ENCODE measurements at regions not wholly inside any gene's neighbourhood (a gene's known extent, or its start where the extent isn't known, plus 50 kb on each side); places are given as distances from the start of the nearest gene placed in this dataset.

DNA sequence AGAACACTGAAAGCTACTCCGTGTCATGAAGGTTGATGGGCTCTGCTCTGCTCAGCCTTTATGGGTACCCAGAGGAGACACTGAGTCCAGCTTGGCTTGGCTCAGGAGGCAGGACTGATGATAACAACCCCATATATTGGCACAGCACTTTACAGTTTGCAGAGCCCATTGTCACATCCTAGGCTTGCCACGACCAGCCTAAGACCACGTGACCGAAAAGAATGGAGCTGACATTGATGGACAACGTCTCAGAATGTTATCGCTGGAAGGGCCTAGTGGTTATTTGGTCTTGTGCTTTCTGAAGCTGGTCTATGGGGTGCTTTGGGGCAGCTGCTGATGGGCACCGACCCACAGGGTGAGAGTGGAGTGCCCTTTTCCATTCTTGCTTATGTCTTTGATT, 72.9 kb upstream of the RUNX3 start:
- DNase-seq (ENCODE audit: low spot score), result no peak

DNA sequence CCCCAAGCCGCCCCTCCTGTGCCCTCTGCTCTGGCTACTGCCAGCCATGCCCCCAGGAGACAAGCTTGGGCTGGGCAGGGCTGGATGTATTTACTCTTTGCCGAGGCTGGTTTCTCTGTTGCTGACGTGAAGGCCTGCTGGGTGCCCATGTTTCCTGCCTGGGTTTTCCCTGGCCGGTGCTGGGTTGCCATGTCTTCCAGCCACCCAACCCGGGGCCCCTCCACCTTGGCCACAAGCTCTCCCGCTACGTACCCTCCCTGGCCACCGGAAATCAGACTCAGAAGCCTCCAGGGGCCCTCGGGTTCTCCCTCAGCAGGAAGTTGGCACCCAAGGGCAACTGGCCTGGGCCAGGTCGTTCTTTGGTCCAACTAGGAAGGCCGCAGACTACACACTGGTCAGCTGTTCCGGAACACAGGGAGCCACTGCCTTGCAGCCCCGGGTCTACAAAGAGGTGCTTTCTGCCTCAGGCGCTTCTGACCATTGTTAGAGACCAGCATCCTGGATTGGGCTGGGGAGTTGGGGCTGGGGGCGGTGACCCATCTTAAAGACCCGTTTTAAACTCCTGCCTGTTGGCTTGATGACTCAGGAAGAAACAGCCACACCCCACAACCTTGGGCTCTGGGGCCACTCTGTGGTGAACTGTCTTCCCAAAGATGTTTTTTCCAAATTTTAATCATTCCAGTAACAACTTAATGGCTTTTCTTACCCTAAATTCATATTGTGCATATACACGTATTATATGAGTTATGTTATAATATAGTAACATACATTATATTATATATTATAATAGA, 71.2 kb upstream of the RUNX3 start:
- no peak for DNase-seq (ENCODE audit: low spot score)

DNA sequence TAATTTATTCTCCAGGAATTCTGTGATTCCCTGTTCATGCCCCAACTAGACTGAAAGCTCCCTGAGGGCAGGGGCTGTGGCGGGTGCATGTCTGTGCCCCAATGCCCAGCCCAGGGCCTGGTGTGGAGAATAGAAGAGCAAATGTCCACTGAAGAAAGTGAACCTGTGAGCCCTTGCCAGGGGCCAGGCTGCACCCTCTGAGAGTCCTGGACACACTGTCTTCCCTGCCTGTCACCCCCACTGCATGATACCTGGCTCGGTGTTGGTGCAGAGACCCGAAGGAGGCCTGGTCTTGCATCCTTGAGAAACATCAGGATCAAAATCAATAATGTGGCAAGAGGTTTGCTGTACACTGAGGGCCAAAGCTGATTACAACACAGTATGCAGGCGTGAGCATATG, 69.8 kb upstream of the RUNX3 start:
- no peak for DNase-seq (ENCODE audit: low spot score)

DNA sequence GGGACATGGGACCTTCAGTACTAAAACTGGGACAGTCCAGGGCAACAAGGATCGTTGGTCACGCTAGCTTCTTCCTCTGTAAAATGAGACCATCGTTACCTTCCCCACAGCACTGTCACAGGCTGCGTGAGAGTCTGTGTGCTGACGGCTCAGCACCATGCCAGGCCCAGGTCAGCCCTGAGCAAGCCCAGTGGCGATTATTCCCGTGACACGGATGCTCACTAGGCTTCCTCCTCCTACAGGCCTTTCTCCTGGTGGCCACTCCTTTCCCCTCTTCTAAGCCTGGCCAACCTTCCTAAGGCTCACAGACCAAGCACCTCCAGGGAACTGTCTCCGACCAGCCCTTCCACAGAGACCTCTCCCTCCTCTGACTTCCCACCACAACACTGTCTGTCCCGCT, 69.3 kb upstream of the RUNX3 start:
- DNase-seq (ENCODE audit: low spot score), result no peak

DNA sequence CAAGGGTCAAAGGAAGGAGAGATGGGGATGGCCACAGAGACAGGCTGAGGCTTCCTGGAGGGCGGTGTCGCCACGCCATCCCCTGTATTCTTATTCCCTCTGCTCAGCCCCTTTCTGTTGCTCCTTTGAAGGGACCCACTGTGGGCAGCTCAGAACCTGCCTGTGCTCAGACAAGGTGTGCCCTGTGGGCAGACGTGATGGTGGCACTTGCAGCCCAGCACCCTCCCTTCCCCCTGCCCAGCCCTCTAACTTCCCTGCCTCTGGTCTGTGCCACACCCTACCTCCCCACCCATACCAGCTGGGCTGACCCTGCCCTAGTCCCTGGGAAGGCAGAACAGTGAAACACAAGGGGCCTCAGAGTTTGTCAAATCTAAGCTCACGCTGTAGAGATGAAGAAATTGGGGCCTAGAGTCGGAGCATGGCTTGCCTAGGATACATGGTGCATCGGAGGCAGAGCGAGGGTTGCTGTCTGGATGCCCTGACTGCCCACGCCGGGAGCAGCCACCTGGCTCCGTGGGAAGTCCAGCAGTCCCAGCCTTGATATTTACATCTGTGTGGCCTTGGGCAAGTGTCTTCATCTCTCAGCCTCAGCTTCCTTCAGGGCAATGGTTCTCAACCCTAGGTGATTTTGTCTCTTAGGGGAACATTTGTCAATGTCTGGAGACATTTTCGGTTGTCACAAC, 68.6 kb upstream of the RUNX3 start:
- no peak for DNase-seq (ENCODE audit: low spot score)

DNA sequence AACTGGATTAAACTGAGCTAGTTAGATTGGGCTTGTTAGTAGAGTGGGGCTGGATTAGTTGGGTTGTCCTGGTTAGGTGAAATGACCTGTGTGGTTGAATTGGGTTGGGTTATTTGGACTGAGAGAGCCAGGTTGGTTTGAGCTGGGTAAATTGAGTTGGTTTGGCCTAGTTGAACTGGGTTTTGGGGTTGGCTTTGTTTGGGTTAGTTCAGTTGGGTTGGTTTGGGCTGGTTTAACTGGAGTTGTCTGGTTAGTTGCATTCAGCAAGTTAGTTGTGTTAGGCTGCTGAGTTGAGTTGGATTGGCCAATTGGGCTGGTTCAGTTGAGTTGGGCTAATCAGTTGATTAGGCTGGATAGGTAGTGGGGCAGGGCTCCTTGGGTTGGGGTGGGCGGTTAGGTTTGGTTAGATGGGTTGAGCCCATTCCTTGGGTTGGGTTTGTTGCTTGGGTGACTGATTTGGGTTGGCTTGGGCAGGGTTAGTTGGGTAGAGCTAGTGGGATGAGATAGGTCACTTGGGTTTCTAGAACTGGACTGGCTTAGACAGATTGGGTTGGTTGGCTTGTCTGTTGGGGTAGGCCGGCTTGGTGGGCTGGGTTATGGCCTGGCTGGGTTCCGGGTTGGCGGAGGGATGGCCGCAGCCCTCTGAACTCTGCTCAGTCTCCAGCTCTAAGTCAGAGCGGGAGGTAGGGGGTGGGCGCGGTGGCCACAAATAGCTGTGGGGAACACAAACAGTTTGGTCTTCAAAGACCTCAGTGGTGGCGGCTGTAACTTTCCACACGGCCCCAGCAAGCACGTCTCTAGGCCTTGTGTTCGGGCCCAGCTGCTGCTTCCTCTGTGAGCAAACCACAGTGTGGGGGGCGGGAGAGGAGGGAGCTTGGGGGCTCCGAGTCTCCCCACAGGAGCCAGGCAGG, 67.2 kb upstream of the RUNX3 start:
- no peak for DNase-seq (ENCODE audit: low spot score)

DNA sequence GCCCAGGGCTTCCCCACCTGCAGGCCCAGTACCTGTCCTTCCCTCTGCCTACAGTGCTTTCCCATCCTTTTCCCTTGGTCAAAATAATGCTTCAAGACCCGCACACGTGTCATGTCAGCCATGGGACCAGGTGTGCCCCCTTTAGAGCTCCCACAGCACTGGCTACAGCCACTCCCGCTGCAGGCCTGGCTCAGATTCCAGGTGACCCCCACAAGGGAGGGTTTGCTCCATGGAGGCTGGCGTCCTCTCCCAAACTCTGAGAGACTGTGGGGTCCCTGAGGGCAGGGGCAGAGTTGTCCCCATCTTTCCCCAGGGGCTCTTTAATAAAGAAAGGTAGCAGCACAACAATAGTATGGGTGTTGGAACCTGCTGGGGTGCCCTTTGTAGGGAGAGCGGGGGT, 66.4 kb upstream of the RUNX3 start:
- DNase-seq (ENCODE audit: low spot score), result no peak

DNA sequence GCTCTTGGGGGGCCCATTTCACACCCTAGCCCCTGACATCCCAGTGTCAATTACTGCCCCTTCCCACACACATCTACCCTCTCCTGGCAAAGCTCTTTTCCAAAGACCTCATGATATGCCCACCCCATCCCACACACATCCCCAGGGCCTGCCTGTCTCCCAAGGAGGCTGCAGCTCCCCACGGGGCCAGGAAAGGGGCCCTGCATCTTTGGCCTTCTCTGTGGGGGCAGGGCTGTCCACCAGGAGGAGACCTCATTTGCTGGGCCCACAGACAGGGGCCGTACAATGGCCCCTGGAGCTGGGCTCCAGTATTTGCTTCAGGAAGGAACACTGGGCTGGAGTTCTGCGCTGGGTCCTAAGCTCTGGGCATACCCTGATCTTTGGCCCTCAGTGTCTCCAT, 65.6 kb upstream of the RUNX3 start:
- DNase-seq (ENCODE audit: low spot score), result no peak

DNA sequence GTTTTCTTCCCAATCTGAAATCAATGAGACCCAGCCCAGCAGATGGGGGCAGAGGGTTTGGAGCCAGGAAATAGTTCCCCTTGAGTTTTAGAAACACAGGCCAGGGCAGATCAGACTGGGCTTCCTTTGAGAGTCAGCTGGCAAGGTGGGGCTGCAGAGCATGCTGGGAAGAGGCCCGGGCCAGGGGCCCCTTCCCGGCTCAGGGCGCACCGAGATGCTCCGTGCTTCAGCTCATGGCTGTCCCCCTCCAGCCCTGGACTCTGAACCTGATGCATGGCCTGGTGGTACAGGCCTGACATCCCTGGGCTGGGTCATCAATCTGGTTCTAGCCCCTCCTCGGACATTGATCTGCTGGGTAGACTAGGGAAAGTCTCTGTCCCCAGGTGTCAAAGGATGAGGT, 65.1 kb upstream of the RUNX3 start:
- no peak for DNase-seq (ENCODE audit: low spot score)

DNA sequence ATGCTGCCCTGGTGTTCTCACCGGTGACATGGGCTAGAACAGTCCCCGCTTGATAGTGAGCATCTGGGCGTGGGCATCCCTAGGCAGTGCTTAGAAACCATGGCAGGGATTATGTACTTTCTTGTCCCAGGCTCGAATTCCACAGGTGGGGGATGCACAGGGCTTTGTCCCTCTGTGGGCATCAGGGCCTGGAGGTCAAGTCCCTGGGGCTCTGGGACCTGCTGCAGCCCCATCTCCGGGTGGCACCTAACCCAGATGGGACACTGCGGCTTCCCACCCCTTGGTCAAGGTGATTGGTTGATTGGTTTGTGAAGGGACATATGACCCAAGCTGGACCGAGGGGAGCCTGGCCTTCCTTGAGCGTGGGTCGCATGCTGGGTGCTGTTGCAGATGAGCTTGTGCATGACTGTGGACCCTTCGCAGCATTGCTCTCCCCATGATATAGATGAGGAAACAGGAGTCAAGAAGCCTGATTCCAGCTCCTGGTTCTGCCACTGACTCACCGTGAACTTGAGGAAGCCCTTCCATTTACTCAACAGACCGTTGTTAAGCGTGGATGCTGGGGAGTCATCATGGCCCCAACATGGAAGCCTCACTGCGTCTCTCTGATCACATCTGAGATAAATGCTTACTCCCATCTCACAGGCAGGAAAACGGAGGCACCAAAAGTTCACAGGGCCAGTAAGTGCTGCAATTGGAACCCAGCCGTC, 64.0 kb upstream of the RUNX3 start:
- DNase-seq (ENCODE audit: low spot score), result no peak

DNA sequence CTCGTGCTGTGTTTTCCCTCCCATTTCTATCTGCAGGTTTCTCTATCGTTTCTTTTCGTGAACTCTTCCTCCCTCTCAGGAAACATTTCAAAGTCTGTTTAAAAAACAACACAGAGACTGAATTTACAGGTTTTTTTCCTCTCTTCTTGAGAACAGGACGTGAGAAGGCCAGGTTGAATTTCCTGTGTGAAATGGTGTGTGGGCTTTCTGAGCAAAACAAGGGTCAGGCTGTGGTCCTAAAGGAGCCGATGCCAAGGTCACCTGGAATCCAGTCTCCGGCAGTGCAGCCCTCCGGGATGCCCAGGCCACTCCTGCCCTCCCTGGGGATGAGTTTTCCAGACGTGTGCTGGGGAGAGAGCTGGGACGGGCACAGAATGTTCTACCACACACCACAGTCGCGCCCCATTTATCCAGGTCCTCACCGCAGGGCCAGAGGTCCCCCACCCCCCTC, 62.7 kb upstream of the RUNX3 start:
- no peak for DNase-seq (ENCODE audit: low spot score)

DNA sequence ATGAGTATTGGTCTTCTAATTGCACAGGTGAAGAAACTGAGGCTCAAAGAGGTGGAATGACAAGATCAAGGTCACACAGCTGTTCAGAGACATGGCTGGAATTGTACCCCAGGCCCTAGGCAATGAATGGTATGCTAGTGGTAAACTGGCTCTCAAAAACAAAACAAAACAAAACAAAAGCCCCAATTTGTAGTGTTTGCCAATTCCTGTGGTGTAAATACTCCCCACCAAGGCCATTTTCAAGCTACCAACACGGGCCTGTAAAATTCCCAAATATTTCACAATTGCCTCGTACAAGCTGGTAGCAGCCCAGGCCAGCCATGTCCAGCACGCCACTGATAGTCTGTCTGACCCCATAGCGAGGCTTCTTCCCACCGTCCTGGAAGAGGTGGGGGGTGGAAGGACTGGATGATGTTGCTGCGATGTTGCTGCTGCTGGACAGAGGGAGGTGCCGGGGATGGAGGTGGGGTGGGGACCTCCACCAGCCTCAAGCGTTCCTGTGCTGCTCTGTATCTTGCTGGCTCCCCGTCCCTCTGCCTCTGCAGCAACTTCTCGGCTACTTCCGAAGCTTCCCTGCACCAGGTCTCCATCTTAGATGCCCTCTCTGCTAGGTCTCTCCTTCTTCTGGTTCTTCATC, 62.2 kb upstream of the RUNX3 start:
- no peak for DNase-seq (ENCODE audit: low spot score)

DNA sequence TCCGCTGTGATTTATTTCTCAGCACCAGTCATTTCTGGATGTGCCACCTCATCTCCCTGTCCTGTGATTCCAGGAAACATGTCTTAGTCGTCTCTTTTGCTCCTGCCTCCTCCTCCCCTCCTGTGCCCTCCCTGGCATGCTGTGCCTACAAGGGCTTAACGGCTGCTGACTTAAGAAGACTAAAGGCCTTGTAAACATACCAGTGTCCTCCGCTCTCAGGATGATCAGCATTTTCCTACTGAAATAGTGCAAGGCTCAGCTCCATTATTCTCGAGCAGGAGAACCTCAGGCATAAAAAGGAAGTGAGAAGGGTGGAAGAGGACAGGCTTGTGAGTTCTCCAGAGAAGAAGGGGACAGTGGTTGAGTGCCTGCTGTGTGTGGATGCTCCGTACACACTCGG, 61.6 kb upstream of the RUNX3 start:
- no peak for DNase-seq (ENCODE audit: low spot score)

DNA sequence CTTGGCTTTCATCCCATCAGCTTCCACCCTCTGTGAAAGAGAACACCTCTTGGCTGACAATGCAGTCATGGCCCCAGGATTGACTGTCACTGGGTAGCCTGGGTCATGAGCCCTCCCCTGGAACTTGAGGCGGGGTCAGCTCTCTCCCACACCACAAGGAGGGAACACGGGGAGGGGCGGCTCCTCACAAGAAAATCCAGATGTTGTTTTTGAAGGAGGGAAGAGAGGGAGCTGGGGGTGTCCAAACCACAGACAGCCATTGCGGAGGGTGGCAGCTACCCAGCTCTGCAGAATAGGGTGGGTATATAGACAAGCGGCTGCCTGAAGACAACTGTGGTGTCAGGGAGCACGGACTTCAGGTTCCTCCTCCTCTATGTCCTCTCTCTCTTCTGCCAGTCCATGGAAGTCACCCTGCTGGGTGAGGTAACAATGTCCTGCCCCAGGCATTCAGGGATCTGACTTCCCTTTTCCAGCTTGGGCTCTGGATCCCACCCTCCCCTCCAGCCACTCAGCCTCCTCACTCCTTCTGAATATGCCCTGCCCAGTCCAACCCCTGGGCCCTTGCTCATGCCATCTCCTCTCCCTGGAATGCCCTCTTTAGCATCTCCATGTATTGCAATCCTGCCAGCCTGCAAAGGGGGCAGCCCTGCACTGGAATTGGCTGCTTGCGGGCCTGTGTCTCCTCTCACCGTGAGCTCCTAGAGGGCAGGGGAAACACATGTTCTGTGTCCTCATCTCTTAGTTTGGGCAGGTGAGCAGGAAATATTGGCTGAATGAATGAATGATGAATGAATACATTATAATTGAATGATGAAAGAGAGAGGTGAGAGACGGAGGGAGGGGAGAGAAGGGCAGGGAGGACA, 60.9 kb upstream of the RUNX3 start:
- no peak for DNase-seq (ENCODE audit: low spot score)

DNA sequence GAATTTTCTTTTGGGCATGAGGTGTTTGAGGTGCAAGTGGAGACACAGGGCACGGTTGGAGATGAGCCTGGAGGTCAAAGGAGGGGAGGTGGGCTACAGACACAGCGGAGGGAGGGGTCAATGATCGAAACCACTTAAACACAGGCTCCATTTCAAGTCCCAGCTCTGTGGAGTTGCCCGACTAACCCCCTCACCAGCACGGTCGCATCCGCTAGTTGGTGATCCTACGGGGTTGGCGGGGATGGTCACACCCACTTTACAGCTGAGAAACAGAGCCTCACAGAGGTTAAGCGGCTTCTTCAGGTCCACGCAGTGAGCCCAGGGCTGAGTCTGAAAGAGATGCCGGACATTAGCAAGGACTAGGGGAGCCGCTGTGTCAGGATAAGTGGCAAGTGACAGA, 60.1 kb upstream of the RUNX3 start:
- no peak for DNase-seq (ENCODE audit: low spot score)

DNA sequence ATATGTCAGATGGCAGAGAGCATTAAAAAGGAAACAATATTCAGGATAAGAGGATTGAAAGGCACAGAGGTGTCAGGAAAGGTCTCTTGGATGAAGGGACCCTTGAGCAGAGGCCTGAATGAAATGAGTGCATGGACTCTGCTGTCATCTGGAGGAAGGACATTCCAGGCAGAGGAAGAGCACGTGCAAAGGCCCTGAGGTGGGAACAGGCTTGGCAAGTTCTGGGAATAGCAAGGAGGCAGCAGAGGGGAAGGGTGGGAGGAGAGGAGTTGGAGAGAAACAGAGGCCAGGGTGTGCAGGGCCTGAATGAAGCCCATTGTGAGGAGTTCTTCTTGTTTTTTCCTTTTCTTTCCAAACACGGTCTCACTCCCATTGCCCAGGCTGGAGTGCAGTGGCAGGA, 59.0 kb upstream of the RUNX3 start:
- DNase-seq (ENCODE audit: low spot score), result no peak

DNA sequence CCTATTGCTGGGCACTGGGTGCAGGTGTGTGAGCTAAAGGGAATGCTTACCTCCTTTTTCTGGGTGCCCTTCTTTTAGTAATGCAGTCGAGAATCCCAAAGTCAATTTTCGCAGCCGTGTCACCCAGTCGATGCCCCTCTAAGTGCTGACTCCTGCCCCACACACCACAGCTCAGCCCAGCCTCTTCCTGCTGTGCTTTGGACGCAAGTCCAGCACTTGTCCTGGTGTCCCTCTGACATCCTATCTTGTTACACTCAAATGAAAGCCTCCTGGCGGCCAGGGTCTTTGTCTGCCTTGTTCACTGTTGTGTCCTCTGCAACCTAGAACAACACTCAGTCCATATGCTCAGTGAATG, 58.5 kb upstream of the RUNX3 start:
- DNase-seq (ENCODE audit: low spot score), result no peak

DNA sequence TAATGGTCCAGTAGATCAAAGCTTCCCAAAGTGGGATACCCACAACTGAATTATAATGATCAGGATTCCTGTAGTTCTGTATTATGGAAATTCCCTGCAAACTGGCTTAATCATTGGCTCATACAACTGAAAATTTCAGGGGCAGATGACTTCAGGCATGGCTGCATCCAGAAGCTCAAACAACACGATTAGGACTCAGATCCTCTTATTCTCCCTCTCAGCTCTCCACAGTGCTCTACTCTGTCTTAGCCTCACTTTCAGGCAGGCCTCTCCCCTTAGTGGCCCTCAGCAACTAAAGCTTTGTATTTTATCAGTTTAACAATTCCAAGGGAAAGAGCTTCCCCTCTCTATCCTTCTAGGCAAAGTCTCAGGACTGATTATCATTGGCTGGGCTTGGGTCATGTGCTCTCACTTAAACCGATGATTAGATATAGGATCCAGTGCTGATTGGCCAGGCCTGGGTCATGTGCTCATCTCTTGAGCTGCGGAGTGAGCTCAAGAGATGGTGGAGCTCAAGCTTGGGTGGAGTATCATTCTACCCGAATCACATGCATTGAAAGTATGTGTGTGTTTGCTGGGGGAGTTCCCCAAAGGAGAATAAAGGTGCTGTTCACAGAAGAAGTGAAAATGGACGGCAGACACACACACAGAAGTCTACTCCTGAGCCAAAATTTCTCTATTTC, 57.9 kb upstream of the RUNX3 start:
- no peak for DNase-seq (ENCODE audit: low spot score)

DNA sequence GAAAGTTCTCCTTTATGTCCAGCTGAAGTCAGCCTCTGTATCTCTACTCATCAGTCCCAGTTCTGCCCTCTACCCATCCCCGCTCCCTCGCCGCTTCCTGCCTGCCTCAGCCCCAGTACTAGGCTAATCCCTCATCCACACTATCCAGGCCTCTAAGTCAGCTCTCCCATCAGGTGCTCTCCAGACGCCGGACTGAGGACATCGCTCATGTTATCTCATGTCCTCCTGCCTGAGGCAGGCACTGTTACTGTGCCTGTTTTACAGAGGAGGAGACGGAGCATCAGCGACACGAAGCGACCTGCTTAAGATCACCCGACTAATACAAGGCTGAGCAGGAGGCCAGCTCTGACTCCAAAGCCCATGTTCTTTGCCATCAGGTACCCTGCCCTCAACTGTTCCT, 57.3 kb upstream of the RUNX3 start:
- no peak for DNase-seq (ENCODE audit: low spot score)

DNA sequence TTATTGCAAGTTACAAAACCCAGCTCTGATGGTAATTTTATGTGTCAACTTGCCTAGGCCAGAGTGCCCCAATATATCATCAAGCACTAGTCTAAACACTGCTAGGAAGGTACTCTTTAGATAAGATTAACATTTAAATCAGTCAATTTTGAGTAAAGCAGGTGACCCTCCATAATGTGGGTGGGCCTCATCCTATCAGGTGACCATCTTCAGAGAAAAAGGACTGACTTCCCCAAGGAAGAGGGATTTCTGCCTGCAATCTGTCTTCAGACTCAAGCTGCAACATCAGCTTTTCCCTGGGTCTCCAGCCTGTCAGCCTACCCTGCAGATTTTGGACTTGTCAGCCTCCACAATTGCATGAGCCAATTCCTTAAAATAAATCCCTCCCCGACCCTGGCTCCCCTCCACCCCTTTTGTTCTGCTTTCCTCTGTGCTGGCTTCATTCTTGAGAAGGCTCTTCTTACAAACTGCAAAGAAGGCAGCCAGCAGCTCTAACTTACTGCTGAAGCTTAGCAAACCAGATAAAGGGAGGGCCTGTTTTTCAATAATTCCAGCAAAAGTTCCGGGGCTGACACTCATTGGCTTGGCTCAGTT, 56.4 kb upstream of the RUNX3 start:
- peak; percentile 14 for DNase-seq (ENCODE audit: low spot score)

All from putamen (tissue), 1 donor.